Endothelial cell of umbilical vein (primary cell): ENCODE measurements at regions not wholly inside any gene's neighbourhood (a gene's known extent, or its start where the extent isn't known, plus 50 kb on each side); places are given as distances from the start of the nearest gene placed in this dataset.

Experiments
- EZH2 ChIP-seq: IDR thresholded peaks from 2 replicates; pipeline ENCODE4 v1.6.1; 2012; ENCODE audit warnings: borderline replicate concordance, low read depth, mild to moderate bottlenecking, moderate library complexity, low read length, inconsistent platforms; ENCODE audit not compliant: severe bottlenecking
- MYC ChIP-seq: IDR thresholded peaks from one replicate; pipeline ENCODE4 v1.6.1; 2011; ENCODE audit warnings: mild to moderate bottlenecking, low read depth, low read length
- TF ChIP-seq, protein P1 (sequence below), 2 donors: IDR thresholded peaks; 1 replicate in 1 of 2; 2 replicates in 1 of 2; pipeline ENCODE4 v1.5.1; 2011; ENCODE audit warnings: low read length in 2 of 2, mild to moderate bottlenecking in 2 of 2, moderate library complexity in 2 of 2, control low read depth in 1 of 2, inconsistent platforms in 1 of 2, low read depth in 1 of 2; ENCODE audit not compliant: insufficient read depth in 1 of 2; ENCODE audit errors: extremely low read depth in 1 of 2
- TF ChIP-seq, protein P2 (sequence below): IDR thresholded peaks from 2 replicates; pipeline ENCODE4 v1.6.1; 2011; ENCODE audit not compliant: insufficient read depth, insufficient read length

DNA sequence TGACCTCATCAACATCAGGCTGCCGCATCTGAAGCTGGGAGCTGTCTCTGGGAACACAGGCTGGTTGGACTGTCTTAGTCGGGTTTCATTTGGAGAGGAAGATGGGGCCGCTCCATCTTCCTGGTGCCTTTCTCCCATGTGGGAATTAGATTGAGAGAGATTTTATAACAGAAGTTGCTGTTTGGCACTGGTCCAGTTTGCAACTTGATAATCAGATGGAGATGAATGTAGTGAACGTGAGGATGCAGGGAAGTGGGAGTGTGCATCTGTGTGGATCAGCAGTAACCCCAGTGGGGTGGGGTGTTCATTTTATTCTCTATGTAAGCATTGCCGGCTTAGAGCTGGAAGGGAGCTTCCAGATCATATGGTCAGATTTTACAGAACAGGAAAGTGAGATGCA, 250.9 kb downstream of the DCDC2C start:
- TF ChIP-seq, protein P1, sequence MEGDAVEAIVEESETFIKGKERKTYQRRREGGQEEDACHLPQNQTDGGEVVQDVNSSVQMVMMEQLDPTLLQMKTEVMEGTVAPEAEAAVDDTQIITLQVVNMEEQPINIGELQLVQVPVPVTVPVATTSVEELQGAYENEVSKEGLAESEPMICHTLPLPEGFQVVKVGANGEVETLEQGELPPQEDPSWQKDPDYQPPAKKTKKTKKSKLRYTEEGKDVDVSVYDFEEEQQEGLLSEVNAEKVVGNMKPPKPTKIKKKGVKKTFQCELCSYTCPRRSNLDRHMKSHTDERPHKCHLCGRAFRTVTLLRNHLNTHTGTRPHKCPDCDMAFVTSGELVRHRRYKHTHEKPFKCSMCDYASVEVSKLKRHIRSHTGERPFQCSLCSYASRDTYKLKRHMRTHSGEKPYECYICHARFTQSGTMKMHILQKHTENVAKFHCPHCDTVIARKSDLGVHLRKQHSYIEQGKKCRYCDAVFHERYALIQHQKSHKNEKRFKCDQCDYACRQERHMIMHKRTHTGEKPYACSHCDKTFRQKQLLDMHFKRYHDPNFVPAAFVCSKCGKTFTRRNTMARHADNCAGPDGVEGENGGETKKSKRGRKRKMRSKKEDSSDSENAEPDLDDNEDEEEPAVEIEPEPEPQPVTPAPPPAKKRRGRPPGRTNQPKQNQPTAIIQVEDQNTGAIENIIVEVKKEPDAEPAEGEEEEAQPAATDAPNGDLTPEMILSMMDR (IDR thresholded peaks at IDR 0.05; ENCODE audit: extremely low read depth in 1 of 2, insufficient read depth in 1 of 2, low read depth in 1 of 2, low read length in 2 of 2) = no peak
- no peak for TF ChIP-seq EZH2
- TF ChIP-seq MYC = no peak
- TF ChIP-seq, protein P2, sequence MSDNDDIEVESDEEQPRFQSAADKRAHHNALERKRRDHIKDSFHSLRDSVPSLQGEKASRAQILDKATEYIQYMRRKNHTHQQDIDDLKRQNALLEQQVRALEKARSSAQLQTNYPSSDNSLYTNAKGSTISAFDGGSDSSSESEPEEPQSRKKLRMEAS = no peak
